Activated naive CD4-positive, alpha-beta T cell treated with anti-CD3 and anti-CD28 coated beads for 36 hours (primary cell): ENCODE measurements at regions not wholly inside any gene's neighbourhood (a gene's known extent, or its start where the extent isn't known, plus 50 kb on each side); places are given as distances from the start of the nearest gene placed in this dataset.

Experiments used
- CTCF ChIA-PET: fragments of 350-600 bp; sonication (Branson Sonifier 250); formaldehyde crosslinking; loops from one replicate; lab custom pipeline; 2021; ENCODE audit warnings: antibody characterized with exemption; lab: Charles Lee
- DNase-seq: peaks from one replicate; pipeline ENCODE4 v3.0.0-alpha.2; 2020
- H3K27ac Mint-ChIP-seq: one replicate; pipeline ENCODE4 v1.8.0; 2021; ENCODE audit warnings: mild to moderate bottlenecking, mixed read lengths
- H3K27me3 Mint-ChIP-seq: one replicate; pipeline ENCODE4 v1.8.0; 2021; ENCODE audit warnings: low read depth, mixed read lengths
- H3K36me3 Mint-ChIP-seq: one replicate; pipeline ENCODE4 v1.8.0; 2021; ENCODE audit warnings: low read depth, mixed read lengths
- H3K4me1 Mint-ChIP-seq: one replicate; pipeline ENCODE4 v1.8.0; 2021; ENCODE audit warnings: low read depth, mixed read lengths
- H3K4me3 Mint-ChIP-seq: one replicate; pipeline ENCODE4 v1.8.0; 2021; ENCODE audit warnings: mild to moderate bottlenecking, moderate library complexity, mixed read lengths
- H3K9me3 Mint-ChIP-seq: one replicate; pipeline ENCODE4 v1.8.0; 2021; ENCODE audit warnings: mixed read lengths
- intact Hi-C: fragments of 100-400 bp; cut with micrococcal nuclease; formaldehyde crosslinking; loops from one replicate; pipeline ENCODE4 v1.15.1; 2023

- no peaks in the 10 kb centered on the region for H3K4me1 Mint-ChIP-seq
- no peak overlapping the region for H3K27ac Mint-ChIP-seq
Observed at GRCh38 chr5:2423634-2424033, 327.8 kb downstream of the IRX2 start.

GRCh38 chr5:2417301-2417700 is 334.2 kb downstream of the IRX2 start:
- H3K9me3 Mint-ChIP-seq: no peaks in the 10 kb centered on the region
- no peak for DNase-seq
- CTCF ChIA-PET: no interaction called here
- no peak overlapping the region for H3K27ac Mint-ChIP-seq
- intact Hi-C loops: no loop called here
- no peaks in the 10 kb centered on the region for H3K4me1 Mint-ChIP-seq
- no peak overlapping the region for H3K4me3 Mint-ChIP-seq
- H3K27me3 Mint-ChIP-seq: no peaks in the 10 kb centered on the region
- H3K36me3 Mint-ChIP-seq: no peaks in the 10 kb centered on the region

More at GRCh38 chr5:2423634-2424033, 327.8 kb downstream of the IRX2 start:
- Mint-ChIP-seq H3K9me3 (peaks cover 3% of the 10 kb centered on the region), H3K4me3 (no peak overlapping the region), H3K36me3 (no peaks in the 10 kb centered on the region), H3K27me3 (no peaks in the 10 kb centered on the region)
- DNase-seq: no peak
- CTCF ChIA-PET: no interaction called here
- intact Hi-C loops: no loop called here

- H3K36me3 Mint-ChIP-seq: no peaks in the 10 kb centered on the region
- H3K4me3 Mint-ChIP-seq: no peak overlapping the region
- no peaks in the 10 kb centered on the region for H3K4me1 Mint-ChIP-seq
- H3K27ac Mint-ChIP-seq: no peak overlapping the region
- H3K9me3 Mint-ChIP-seq: no peaks in the 10 kb centered on the region
- no peaks in the 10 kb centered on the region for H3K27me3 Mint-ChIP-seq
- CTCF ChIA-PET: no interaction called here
- intact Hi-C loops: no loop called here
- no peak for DNase-seq
Observed at GRCh38 chr5:2415678-2416077, 335.8 kb downstream of the IRX2 start.

- Mint-ChIP-seq H3K4me1 (no peaks in the 10 kb centered on the region), H3K36me3 (no peaks in the 10 kb centered on the region), H3K27ac (no peak overlapping the region), H3K4me3 (no peak overlapping the region), H3K27me3 (no peaks in the 10 kb centered on the region), H3K9me3 (no peaks in the 10 kb centered on the region)
- intact Hi-C loops: no loop called here
- DNase-seq: no peak
- CTCF ChIA-PET: no interaction called here
Observed at GRCh38 chr5:2410451-2410850, 341.0 kb downstream of the IRX2 start.

GRCh38 chr5:2403296-2403695 is 348.2 kb downstream of the IRX2 start:
- H3K27me3 Mint-ChIP-seq: no peaks in the 10 kb centered on the region
- H3K27ac Mint-ChIP-seq: no peak overlapping the region
- H3K9me3 Mint-ChIP-seq: no peaks in the 10 kb centered on the region
- H3K4me3 Mint-ChIP-seq: no peak overlapping the region
- DNase-seq: no peak
- H3K36me3 Mint-ChIP-seq: no peaks in the 10 kb centered on the region
- intact Hi-C loops: no loop called here
- H3K4me1 Mint-ChIP-seq: no peaks in the 10 kb centered on the region
- CTCF ChIA-PET: no interaction called here

GRCh38 chr5:2399804-2400203 is 351.7 kb downstream of the IRX2 start:
- Mint-ChIP-seq H3K27me3 (no peaks in the 10 kb centered on the region), H3K36me3 (no peaks in the 10 kb centered on the region), H3K27ac (no peak overlapping the region), H3K4me3 (no peak overlapping the region), H3K4me1 (no peaks in the 10 kb centered on the region), H3K9me3 (no peaks in the 10 kb centered on the region)
- intact Hi-C loops: no loop called here
- CTCF ChIA-PET: no interaction called here
- DNase-seq: no peak

- no peak for DNase-seq
- Mint-ChIP-seq H3K9me3 (no peaks in the 10 kb centered on the region), H3K36me3 (no peaks in the 10 kb centered on the region), H3K27me3 (no peaks in the 10 kb centered on the region), H3K27ac (no peak overlapping the region), H3K4me1 (no peaks in the 10 kb centered on the region), H3K4me3 (no peak overlapping the region)
- CTCF ChIA-PET: no interaction called here
- intact Hi-C loops: no loop called here
Observed at GRCh38 chr5:2399096-2399495, 352.4 kb downstream of the IRX2 start.

GRCh38 chr5:2393556-2393955 is 357.9 kb downstream of the IRX2 start:
- CTCF ChIA-PET: no interaction called here
- intact Hi-C loops: no loop called here

GRCh38 chr5:2391566-2391965 is 359.9 kb downstream of the IRX2 start:
- Mint-ChIP-seq H3K36me3 (no peaks in the 10 kb centered on the region), H3K9me3 (no peaks in the 10 kb centered on the region), H3K27me3 (peaks cover 9% of the 10 kb centered on the region), H3K4me3 (no peak overlapping the region), H3K27ac (no peak overlapping the region), H3K4me1 (no peaks in the 10 kb centered on the region)
- CTCF ChIA-PET: no interaction called here
- intact Hi-C loops: no loop called here
- DNase-seq: no peak

More at GRCh38 chr5:2393556-2393955, 357.9 kb downstream of the IRX2 start:
- DNase-seq: no peak
- no peak overlapping the region for H3K4me3 Mint-ChIP-seq
- H3K36me3 Mint-ChIP-seq: no peaks in the 10 kb centered on the region
- H3K4me1 Mint-ChIP-seq: no peaks in the 10 kb centered on the region
- no peaks in the 10 kb centered on the region for H3K9me3 Mint-ChIP-seq
- H3K27ac Mint-ChIP-seq: no peak overlapping the region
- peaks cover 9% of the 10 kb centered on the region for H3K27me3 Mint-ChIP-seq

GRCh38 chr5:2391021-2391420 is 360.5 kb downstream of the IRX2 start:
- H3K4me1 Mint-ChIP-seq: no peaks in the 10 kb centered on the region
- H3K9me3 Mint-ChIP-seq: no peaks in the 10 kb centered on the region
- no peaks in the 10 kb centered on the region for H3K36me3 Mint-ChIP-seq
- H3K4me3 Mint-ChIP-seq: no peak overlapping the region
- CTCF ChIA-PET: no interaction called here
- intact Hi-C loops: no loop called here
- H3K27me3 Mint-ChIP-seq: peaks cover 9% of the 10 kb centered on the region
- DNase-seq: no peak
- no peak overlapping the region for H3K27ac Mint-ChIP-seq

- CTCF ChIA-PET: no interaction called here
- no peaks in the 10 kb centered on the region for H3K9me3 Mint-ChIP-seq
- DNase-seq: no peak
- H3K4me1 Mint-ChIP-seq: no peaks in the 10 kb centered on the region
- no peak overlapping the region for H3K4me3 Mint-ChIP-seq
- H3K27me3 Mint-ChIP-seq: peaks cover 9% of the 10 kb centered on the region
- H3K27ac Mint-ChIP-seq: no peak overlapping the region
- intact Hi-C loops: no loop called here
- no peaks in the 10 kb centered on the region for H3K36me3 Mint-ChIP-seq
Observed at GRCh38 chr5:2388571-2388970, 362.9 kb downstream of the IRX2 start.

GRCh38 chr5:2387634-2388325 is 363.7 kb downstream of the IRX2 start:
- no peak overlapping the region for H3K4me3 Mint-ChIP-seq
- no peaks in the 10 kb centered on the region for H3K36me3 Mint-ChIP-seq
- peaks cover 6% of the 10 kb centered on the region for H3K27me3 Mint-ChIP-seq
- no peaks in the 10 kb centered on the region for H3K9me3 Mint-ChIP-seq
- H3K27ac Mint-ChIP-seq: no peak overlapping the region
- no peaks in the 10 kb centered on the region for H3K4me1 Mint-ChIP-seq
- CTCF ChIA-PET: no interaction called here
- intact Hi-C loops: no loop called here
- DNase-seq: no peak

- Mint-ChIP-seq H3K4me1 (no peaks in the 10 kb centered on the region), H3K4me3 (no peak overlapping the region), H3K9me3 (no peaks in the 10 kb centered on the region), H3K36me3 (no peaks in the 10 kb centered on the region), H3K27me3 (peaks cover 6% of the 10 kb centered on the region), H3K27ac (no peak overlapping the region)
- intact Hi-C loops: no loop called here
- DNase-seq: no peak
- CTCF ChIA-PET: no interaction called here
Observed at GRCh38 chr5:2387250-2387633, 364.2 kb downstream of the IRX2 start.
